ENCODE measurements at regions not wholly inside any gene's neighbourhood (a gene's known extent, or its start where the extent isn't known, plus 50 kb on each side); places are given as distances from the start of the nearest gene placed in this dataset.
A peak's percentile ranks its signal among the peaks of the same experiment; 100 is the strongest.

DNA sequence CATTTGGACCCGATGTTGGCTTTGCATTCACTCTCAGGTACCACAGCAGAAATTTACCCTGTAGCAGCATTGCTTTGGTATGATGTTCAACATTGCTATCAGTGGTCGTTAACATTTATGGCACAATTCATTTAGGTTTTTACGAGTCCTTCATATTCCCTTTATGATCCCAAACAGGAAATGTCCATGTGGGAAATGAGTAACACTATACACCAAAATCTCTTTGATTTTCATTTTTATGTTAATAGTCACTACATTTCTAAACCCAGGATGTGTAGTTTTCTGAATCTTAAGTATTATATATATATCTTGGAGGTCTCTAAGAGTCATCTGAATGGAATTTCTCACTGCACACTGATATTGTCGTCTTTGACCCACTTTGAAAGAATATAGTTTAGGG, 78.5 kb upstream of the RBMS3 start:
- H3K4me1 Mint-ChIP-seq: no peaks in the 10 kb centered on the region
- no peaks in the 10 kb centered on the region for H3K36me3 Mint-ChIP-seq (ENCODE audit: low read depth)
- POLR2A ChIA-PET: no interaction called here
- CTCF ChIA-PET: no interaction called here
- H3K4me3 Mint-ChIP-seq: no peak overlapping the region
- H3K9me3 Mint-ChIP-seq (ENCODE audit: low read depth): no peaks in the 10 kb centered on the region
- no peaks in the 10 kb centered on the region for H3K27me3 Mint-ChIP-seq
- DNase-seq (no peak), ATAC-seq (no peak)
- no peak overlapping the region for H3K27ac Mint-ChIP-seq
- intact Hi-C loops (cut with DNase I, micrococcal nuclease): no loop called here

DNA sequence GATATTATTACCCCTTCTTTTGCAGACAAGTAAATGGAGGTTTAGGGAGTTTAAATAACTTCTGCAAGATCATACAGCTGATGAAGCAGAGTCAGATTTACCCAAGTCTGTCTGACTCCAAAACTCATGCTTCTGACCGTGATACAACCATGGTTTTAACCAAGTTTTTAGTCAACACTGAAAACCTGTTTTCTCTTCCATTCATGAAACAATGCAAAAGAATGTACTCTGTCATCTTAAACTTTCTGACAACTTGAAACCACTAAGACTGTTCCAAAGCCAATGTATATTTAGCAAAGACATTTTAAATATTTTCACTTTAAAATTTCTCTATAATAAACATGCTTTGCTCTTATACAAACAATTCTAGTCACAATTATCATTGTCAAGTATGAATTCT, 77.0 kb upstream of the RBMS3 start:
- ATAC-seq (no peak), DNase-seq (no peak)
- CTCF ChIA-PET: no interaction called here
- H3K27me3 Mint-ChIP-seq: no peaks in the 10 kb centered on the region
- H3K27ac Mint-ChIP-seq: no peak overlapping the region
- H3K36me3 Mint-ChIP-seq (ENCODE audit: low read depth): no peaks in the 10 kb centered on the region
- H3K4me1 Mint-ChIP-seq: no peaks in the 10 kb centered on the region
- POLR2A ChIA-PET: no interaction called here
- H3K9me3 Mint-ChIP-seq (ENCODE audit: low read depth): no peaks in the 10 kb centered on the region
- intact Hi-C loops (cut with DNase I, micrococcal nuclease): no loop called here
- H3K4me3 Mint-ChIP-seq: no peak overlapping the region

DNA sequence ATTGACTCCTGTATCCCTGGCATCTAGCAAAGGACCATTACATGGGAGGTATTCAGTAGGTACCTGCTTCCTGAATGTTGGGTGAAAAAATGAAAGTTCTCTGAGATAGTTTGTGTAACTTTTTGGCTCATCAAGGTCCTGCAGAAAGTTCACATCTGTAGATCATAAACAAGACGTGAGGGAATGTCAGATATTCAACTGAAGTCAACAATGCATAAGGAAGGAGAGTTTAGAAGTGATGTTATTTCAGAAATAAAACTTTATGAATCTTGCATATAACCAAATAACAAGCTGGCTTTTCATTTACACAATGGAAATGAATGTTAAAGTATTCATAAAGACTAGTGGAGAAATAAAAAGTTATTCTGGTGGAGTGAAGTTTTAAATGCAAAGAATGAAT, 73.4 kb upstream of the RBMS3 start:
- H3K4me1 Mint-ChIP-seq: no peaks in the 10 kb centered on the region
- no peaks in the 10 kb centered on the region for H3K9me3 Mint-ChIP-seq (ENCODE audit: low read depth)
- no peaks in the 10 kb centered on the region for H3K27me3 Mint-ChIP-seq
- H3K27ac Mint-ChIP-seq: no peak overlapping the region
- POLR2A ChIA-PET: no interaction called here
- DNase-seq (no peak), ATAC-seq (no peak)
- CTCF ChIA-PET: no interaction called here
- intact Hi-C loops (cut with DNase I, micrococcal nuclease): no loop called here
- H3K36me3 Mint-ChIP-seq (ENCODE audit: low read depth): no peaks in the 10 kb centered on the region
- no peak overlapping the region for H3K4me3 Mint-ChIP-seq

DNA sequence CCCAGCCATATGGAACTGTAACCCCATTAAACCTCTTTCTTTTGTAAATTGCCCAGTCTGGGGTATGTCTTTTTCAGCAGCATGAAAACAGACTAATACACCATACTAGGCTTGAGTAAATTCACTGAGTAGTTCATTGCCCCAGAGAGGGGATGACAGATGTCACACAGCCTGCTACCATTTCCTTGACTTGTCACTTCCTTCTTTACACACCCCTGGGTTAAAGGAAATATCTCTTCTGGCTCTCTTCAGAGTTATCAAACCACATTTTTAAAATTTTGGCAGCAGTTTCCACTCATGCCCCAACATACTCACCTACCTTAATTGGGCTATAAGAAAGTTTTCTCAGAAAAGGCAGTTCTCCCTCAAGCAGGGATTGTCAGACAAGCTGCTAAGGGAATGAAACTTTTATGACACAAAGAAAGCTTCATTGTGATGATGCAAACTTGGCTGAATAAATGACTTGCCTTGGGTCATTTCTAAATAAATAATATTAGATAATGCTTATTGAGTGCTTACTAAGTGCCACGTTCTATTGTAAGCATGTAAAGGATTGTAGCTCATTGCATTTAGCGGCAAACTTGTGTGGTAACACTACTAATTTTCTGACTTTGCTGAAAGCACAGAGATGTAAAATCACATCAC, 68.0 kb upstream of the RBMS3 start:
- ATAC-seq: peak; percentile 49
- H3K27me3 Mint-ChIP-seq: no peaks in the 10 kb centered on the region
- POLR2A ChIA-PET: no interaction called here

GRCh38 chr3:29214009-29214658, 66.7 kb upstream of the RBMS3 start:
- Mint-ChIP-seq H3K9me3 (ENCODE audit: low read depth) (no peaks in the 10 kb centered on the region), H3K36me3 (ENCODE audit: low read depth) (no peaks in the 10 kb centered on the region), H3K4me3 (no peak overlapping the region), H3K27ac (no peak overlapping the region), H3K27me3 (no peaks in the 10 kb centered on the region), H3K4me1 (peaks cover 4% of the 10 kb centered on the region)
- DNase-seq (no peak), ATAC-seq (no peak)
- POLR2A ChIA-PET: no interaction called here
- intact Hi-C loops (cut with DNase I, micrococcal nuclease): no loop called here
- CTCF ChIA-PET: no interaction called here

More for the DNA sequence above, 68.0 kb upstream of the RBMS3 start:
- no peak overlapping the region for H3K4me3 Mint-ChIP-seq
- CTCF ChIA-PET: no interaction called here
- H3K36me3 Mint-ChIP-seq (ENCODE audit: low read depth): no peaks in the 10 kb centered on the region
- H3K4me1 Mint-ChIP-seq: peaks cover 4% of the 10 kb centered on the region
- intact Hi-C loops (cut with DNase I, micrococcal nuclease): no loop called here
- no peaks in the 10 kb centered on the region for H3K9me3 Mint-ChIP-seq (ENCODE audit: low read depth)
- peak overlapping the region; percentile 17 for H3K27ac Mint-ChIP-seq
- DNase-seq: no peak

DNA sequence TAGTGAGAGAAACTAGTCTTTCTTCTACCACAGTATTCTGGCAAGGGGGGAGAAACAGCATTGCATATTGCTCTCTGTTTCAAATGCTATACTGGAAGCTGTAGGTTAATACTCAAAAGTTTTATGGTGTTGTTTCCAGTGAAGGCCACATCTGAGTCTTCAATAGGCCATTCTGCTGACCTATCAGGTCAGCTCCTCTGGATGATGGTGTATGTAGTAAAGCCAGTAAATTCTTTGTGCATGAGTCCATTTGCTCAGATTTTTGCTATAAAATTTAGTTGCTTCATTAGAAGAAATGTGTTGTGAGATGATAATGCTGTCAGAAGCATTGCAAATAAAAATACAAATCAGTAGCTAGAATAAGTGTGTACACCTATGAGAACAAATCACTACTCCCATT, 64.9 kb upstream of the RBMS3 start:
- DNase-seq (no peak), ATAC-seq (no peak)
- H3K27ac Mint-ChIP-seq: no peak overlapping the region
- H3K4me1 Mint-ChIP-seq: peaks cover 4% of the 10 kb centered on the region
- H3K36me3 Mint-ChIP-seq (ENCODE audit: low read depth): no peaks in the 10 kb centered on the region
- intact Hi-C loops (cut with DNase I, micrococcal nuclease): no loop called here
- no peaks in the 10 kb centered on the region for H3K9me3 Mint-ChIP-seq (ENCODE audit: low read depth)
- ChIA-PET POLR2A (no interaction called here), CTCF (interaction anchor here (1.4 kb wide), 1 partner anchor 13 kb away, joined by 3 read pairs; no protein-coding TSS in a partner anchor)
- H3K4me3 Mint-ChIP-seq: no peak overlapping the region
- no peaks in the 10 kb centered on the region for H3K27me3 Mint-ChIP-seq

DNA sequence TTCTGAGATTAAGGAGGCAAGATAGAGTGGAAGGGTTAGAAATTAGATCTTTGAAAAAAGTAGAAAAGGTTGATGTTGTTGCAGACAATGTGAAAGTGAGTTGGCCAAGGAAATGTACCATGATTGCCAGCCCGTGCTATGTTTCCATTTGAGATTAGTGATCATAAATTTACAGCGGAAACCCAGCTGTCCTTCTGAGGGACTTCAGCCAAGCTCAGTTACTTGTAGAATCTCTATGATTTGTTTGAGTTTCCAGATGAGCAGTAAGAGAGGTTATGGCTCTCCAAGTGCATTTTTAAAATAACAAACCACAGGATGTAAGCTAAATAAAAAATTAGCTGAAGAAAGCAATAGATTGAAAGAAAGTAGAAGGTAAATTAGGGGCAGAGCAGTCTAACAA, 54.2 kb upstream of the RBMS3 start:
- POLR2A ChIA-PET: interaction anchor here (0.7 kb wide), 1 partner anchor 211 kb away, joined by 3 read pairs; no protein-coding TSS in a partner anchor
- DNase-seq (no peak), ATAC-seq (no peak)
- H3K4me3 Mint-ChIP-seq: no peak overlapping the region
- no peak overlapping the region for H3K27ac Mint-ChIP-seq
- CTCF ChIA-PET: interaction anchor here (0.8 kb wide), 2 partner anchors 73 to 78 kb away, joined by 3 to 4 read pairs; no protein-coding TSS in a partner anchor
- H3K27me3 Mint-ChIP-seq: no peaks in the 10 kb centered on the region
- no peaks in the 10 kb centered on the region for H3K4me1 Mint-ChIP-seq
- intact Hi-C loops (cut with DNase I, micrococcal nuclease): no loop called here
- H3K9me3 Mint-ChIP-seq (ENCODE audit: low read depth): no peaks in the 10 kb centered on the region
- H3K36me3 Mint-ChIP-seq (ENCODE audit: low read depth): no peaks in the 10 kb centered on the region

GRCh38 chr3:29227307-29227706, 53.6 kb upstream of the RBMS3 start:
- ATAC-seq: no peak
- intact Hi-C loops (cut with DNase I, micrococcal nuclease): no loop called here
- H3K36me3 Mint-ChIP-seq (ENCODE audit: low read depth): no peaks in the 10 kb centered on the region
- no peaks in the 10 kb centered on the region for H3K27me3 Mint-ChIP-seq
- H3K4me3 Mint-ChIP-seq: no peak overlapping the region
- ChIA-PET POLR2A (interaction anchor here (0.7 kb wide), 1 partner anchor 211 kb away, joined by 3 read pairs; no protein-coding TSS in a partner anchor), CTCF (interaction anchor here (0.8 kb wide), 1 partner anchor 74 kb away, joined by 3 read pairs; no protein-coding TSS in a partner anchor)
- no peak overlapping the region for H3K27ac Mint-ChIP-seq
- DNase-seq: no peak
- no peaks in the 10 kb centered on the region for H3K4me1 Mint-ChIP-seq
- no peaks in the 10 kb centered on the region for H3K9me3 Mint-ChIP-seq (ENCODE audit: low read depth)
